ENCODE measurements at regions not wholly inside any gene's neighbourhood (a gene's known extent, or its start where the extent isn't known, plus 50 kb on each side); places are given as distances from the start of the nearest gene placed in this dataset.

DNA sequence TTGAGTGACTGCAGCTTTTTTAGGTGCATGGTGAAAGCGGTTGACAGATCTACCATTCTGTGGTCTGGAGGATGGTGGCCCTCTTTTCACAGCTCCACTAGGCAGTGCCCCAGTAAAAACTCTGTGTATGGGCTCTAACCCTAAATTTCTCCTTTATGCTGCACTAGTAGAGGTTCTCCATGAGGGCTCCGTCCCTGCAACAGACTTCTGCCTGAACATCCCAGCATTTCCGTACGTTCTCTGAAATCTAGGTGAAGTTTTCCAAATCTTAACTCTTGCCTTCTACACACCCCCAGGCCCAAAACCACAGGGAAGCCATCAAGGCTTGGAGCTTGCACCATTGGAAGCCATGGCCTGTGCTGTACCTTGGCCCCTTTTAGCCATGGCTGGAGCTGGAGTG lies 1898.1 kb upstream of the NUDT12 start:
- BruUV-seq (replicated peaks) = no TSS peak
- ChIA-PET CTCF (no interaction called here), POLR2A (no interaction called here)

More for the DNA sequence above, 1898.1 kb upstream of the NUDT12 start:
- DNase-seq (ENCODE audit: low read depth, low spot score) (no peak), ATAC-seq (no peak)
- H3K4me3 ChIP-seq (replicated peaks in 1 of 2; ENCODE audit: low read depth in 1 of 2, low read length in 2 of 2) = no peak overlapping the region
- H3K36me3 ChIP-seq (ENCODE audit: control insufficient read depth in 1 of 2, insufficient read depth in 2 of 2, low read length in 2 of 2) = no peaks in the 10 kb centered on the region
- TF ChIP-seq EZH2phosphoT487 (IDR thresholded peaks at IDR 0.05; ENCODE audit: borderline replicate concordance) = no peak
- TF ChIP-seq REST (IDR thresholded peaks at IDR 0.05; ENCODE audit: low read depth) = no peak
- TF ChIP-seq, protein P1, sequence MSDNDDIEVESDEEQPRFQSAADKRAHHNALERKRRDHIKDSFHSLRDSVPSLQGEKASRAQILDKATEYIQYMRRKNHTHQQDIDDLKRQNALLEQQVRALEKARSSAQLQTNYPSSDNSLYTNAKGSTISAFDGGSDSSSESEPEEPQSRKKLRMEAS (IDR thresholded peaks at IDR 0.05) = no peak
- no peak for TF ChIP-seq EGR1 (IDR thresholded peaks at IDR 0.05; ENCODE audit: low read depth)
- no peak for TF ChIP-seq SIN3A (IDR thresholded peaks at IDR 0.05; ENCODE audit: low read depth)
- TF ChIP-seq FOSL1 (IDR thresholded peaks at IDR 0.05; ENCODE audit: low read depth) = no peak
- no peak for TF ChIP-seq SP1 (IDR thresholded peaks at IDR 0.05; ENCODE audit: low read depth)
- TF ChIP-seq YY1 (IDR thresholded peaks at IDR 0.05; ENCODE audit: extremely low read depth, insufficient replicate concordance, low read depth, low read length) = no peak
- no peak for TF ChIP-seq CBX3 (IDR thresholded peaks at IDR 0.05; ENCODE audit: low read depth)
- TF ChIP-seq, protein P2, sequence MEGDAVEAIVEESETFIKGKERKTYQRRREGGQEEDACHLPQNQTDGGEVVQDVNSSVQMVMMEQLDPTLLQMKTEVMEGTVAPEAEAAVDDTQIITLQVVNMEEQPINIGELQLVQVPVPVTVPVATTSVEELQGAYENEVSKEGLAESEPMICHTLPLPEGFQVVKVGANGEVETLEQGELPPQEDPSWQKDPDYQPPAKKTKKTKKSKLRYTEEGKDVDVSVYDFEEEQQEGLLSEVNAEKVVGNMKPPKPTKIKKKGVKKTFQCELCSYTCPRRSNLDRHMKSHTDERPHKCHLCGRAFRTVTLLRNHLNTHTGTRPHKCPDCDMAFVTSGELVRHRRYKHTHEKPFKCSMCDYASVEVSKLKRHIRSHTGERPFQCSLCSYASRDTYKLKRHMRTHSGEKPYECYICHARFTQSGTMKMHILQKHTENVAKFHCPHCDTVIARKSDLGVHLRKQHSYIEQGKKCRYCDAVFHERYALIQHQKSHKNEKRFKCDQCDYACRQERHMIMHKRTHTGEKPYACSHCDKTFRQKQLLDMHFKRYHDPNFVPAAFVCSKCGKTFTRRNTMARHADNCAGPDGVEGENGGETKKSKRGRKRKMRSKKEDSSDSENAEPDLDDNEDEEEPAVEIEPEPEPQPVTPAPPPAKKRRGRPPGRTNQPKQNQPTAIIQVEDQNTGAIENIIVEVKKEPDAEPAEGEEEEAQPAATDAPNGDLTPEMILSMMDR (IDR thresholded peaks at IDR 0.05 in 2 of 3, conservative IDR thresholded peaks at IDR 0.05 in 1 of 3; ENCODE audit: borderline replicate concordance in 1 of 3, insufficient read depth in 1 of 3, low read depth in 2 of 3, low read length in 2 of 3) = no peak
- H4K20me1 ChIP-seq (ENCODE audit: insufficient read depth) = no peaks in the 10 kb centered on the region
- no peaks in the 10 kb centered on the region for H3K79me2 ChIP-seq (ENCODE audit: insufficient read depth, low read length)
- peaks cover 0 to 8% of the 10 kb centered on the region in 2 experiments; a peak in 1 of 4 replicates for H3K9me3 ChIP-seq (ENCODE audit: control insufficient read depth in 1 of 2, insufficient read depth in 1 of 2, low read depth in 1 of 2, low read length in 2 of 2)
- intact Hi-C loops (cut with micrococcal nuclease) = no loop called here
- H3K4me2 ChIP-seq (ENCODE audit: low read length) = no peak overlapping the region
- H3K4me1 ChIP-seq (ENCODE audit: control insufficient read depth in 1 of 2, insufficient read depth in 2 of 2, low read length in 2 of 2) = no peaks in the 10 kb centered on the region
- no peaks in the 10 kb centered on the region; the same call in 1 of the 2 replicates for H3K9me2 ChIP-seq (ENCODE audit: insufficient read depth)
- H2AFZ ChIP-seq (ENCODE audit: low read depth, low read length, poor library complexity, severe bottlenecking) = no peak overlapping the region
- H3K27me3 ChIP-seq (ENCODE audit: insufficient read depth, low read length) = no peaks in the 10 kb centered on the region
- no peak overlapping the region for H3K9ac ChIP-seq (ENCODE audit: low read length)
- H3K27ac ChIP-seq (ENCODE audit: low read depth, low read length) = no peak overlapping the region
- RAD21 ChIA-PET (ENCODE audit: low non-redundant PET in 1 of 2, low total read pairs in 2 of 2, uncharacterized antibody in 2 of 2, unreplicated experiment in 2 of 2) = no interaction called here

All from HCT116 (cell line).